NT2/D1 (cell line): ENCODE measurements at regions not wholly inside any gene's neighbourhood (a gene's known extent, or its start where the extent isn't known, plus 50 kb on each side); places are given as distances from the start of the nearest gene placed in this dataset.

Experiments
- YY1 ChIP-seq: IDR thresholded peaks from 2 replicates; pipeline ENCODE4 v1.6.1; 2011; ENCODE audit not compliant: insufficient read length, insufficient read depth
- ZNF274 ChIP-seq: IDR thresholded peaks from 2 replicates; pipeline ENCODE4 v1.6.1; 2011; ENCODE audit warnings: mild to moderate bottlenecking, low read depth, low read length

DNA sequence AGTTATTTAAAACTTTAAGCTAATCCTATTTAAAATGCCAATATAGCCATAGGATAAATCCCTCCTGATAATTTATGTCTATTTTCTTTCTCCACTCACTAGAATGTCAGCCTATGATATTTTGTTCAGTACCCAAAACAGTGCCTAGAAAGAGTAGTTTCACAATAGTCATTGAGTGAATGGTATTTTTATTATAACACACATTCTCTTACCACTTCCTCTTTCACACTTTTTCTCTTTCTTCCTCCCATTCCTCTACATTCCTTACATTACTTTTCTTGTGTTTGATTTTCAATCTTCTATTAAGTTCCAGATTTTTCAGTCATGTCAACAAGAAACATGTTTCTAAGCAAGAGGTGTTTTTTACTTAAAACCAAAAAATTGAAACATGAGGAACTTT, 327.6 kb upstream of the UBE2E3 start:
- no peak for TF ChIP-seq ZNF274
- TF ChIP-seq YY1: no peak
